ENCODE measurements at regions not wholly inside any gene's neighbourhood (a gene's known extent, or its start where the extent isn't known, plus 50 kb on each side); places are given as distances from the start of the nearest gene placed in this dataset.

DNA sequence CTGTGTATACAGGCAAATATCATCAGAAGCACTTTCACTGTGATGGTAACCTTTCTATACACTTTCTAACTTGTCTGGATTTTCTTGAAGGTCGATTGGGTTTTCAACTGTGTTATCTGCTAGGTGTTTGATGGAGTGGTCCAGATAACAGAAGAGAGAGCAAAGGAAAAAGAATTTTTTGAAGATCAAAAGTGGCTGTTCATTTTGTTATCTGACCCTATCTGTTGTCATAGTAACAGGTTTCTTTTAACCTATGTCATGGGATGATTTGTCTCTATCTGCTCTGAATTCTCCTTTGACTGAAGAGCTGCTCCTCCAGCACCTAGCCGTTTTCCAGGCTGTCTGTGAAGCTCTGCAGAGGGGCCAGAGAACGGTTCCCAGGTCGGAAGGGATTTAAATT is 77.8 kb upstream of the IRX2 start:
- CTCF ChIA-PET: no interaction called here
- POLR2A ChIA-PET: no interaction called here

More for the DNA sequence above, 77.8 kb upstream of the IRX2 start:
- in situ Hi-C loops (cut with MboI) (no loop called here), intact Hi-C loops (cut with micrococcal nuclease; ENCODE audit: unreplicated experiment) (no loop called here)
- TF ChIP-seq NRF1 (conservative IDR thresholded peaks at IDR 0.05; ENCODE audit: low read depth, low read length) (no peak), ZBTB40 (IDR thresholded peaks at IDR 0.05; ENCODE audit: borderline replicate concordance) (no peak), SMAD1 (IDR thresholded peaks at IDR 0.05; ENCODE audit: low read depth, partially characterized antibody) (no peak), ZNF687 (IDR thresholded peaks at IDR 0.05) (no peak), SRF (IDR thresholded peaks at IDR 0.05; ENCODE audit: low read depth in 2 of 2, low read length in 2 of 2) (no peak), CREM (IDR thresholded peaks at IDR 0.05; ENCODE audit: low read depth) (no peak), RAD21 (IDR thresholded peaks at IDR 0.05; ENCODE audit: insufficient read depth, low read depth, low read length) (no peak), BRCA1 (IDR thresholded peaks at IDR 0.05; ENCODE audit: low read depth, low read length) (no peak), SUZ12 (IDR thresholded peaks at IDR 0.05; ENCODE audit: unreplicated experiment) (no peak), RAD51 (IDR thresholded peaks at IDR 0.05) (no peak), E2F4 (IDR thresholded peaks at IDR 0.05; ENCODE audit: low read depth, low read length) (no peak)
- TF ChIP-seq, protein P1, sequence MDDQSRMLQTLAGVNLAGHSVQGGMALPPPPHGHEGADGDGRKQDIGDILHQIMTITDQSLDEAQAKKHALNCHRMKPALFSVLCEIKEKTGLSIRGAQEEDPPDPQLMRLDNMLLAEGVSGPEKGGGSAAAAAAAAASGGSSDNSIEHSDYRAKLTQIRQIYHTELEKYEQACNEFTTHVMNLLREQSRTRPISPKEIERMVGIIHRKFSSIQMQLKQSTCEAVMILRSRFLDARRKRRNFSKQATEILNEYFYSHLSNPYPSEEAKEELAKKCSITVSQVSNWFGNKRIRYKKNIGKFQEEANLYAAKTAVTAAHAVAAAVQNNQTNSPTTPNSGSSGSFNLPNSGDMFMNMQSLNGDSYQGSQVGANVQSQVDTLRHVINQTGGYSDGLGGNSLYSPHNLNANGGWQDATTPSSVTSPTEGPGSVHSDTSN (IDR thresholded peaks at IDR 0.05; ENCODE audit: insufficient replicate concordance, low read depth, low read length): no peak
- no peak for ATAC-seq
- H4K20me1 ChIP-seq (ENCODE audit: control insufficient read depth, insufficient read depth): no peaks in the 10 kb centered on the region
- H3K9ac ChIP-seq (ENCODE audit: control insufficient read depth, insufficient read depth, low read length): no peak overlapping the region
- H3K9me3 ChIP-seq (replicated peaks; ENCODE audit: control insufficient read depth, insufficient read depth, low read length): no peaks in the 10 kb centered on the region; the same call in 2 of the 3 replicates
- FAIRE-seq: no peak
- no peaks in the 10 kb centered on the region for H3K4me1 ChIP-seq (ENCODE audit: control insufficient read depth, insufficient read depth, low read length)
- H2AFZ ChIP-seq (ENCODE audit: control insufficient read depth, low read depth, low read length): no peak overlapping the region
- no TSS peak for BruUV-seq (replicated peaks)
- H3K4me3 ChIP-seq: no peak overlapping the region
- no peaks in the 10 kb centered on the region for H3K79me2 ChIP-seq (ENCODE audit: control insufficient read depth, insufficient read depth, low read length)
- no peak for DNase-seq (ENCODE audit: low read depth, low spot score)
- no peaks in the 10 kb centered on the region for H3K36me3 ChIP-seq (ENCODE audit: control insufficient read depth in 2 of 2, insufficient read depth in 2 of 2, low read length in 1 of 2)
- no peak overlapping the region for H3K4me2 ChIP-seq (ENCODE audit: control insufficient read depth, insufficient read depth)
- ChIA-PET SMC1A (ENCODE audit: uncharacterized antibody, unreplicated experiment) (no interaction called here), RAD21 (ENCODE audit: unreplicated experiment) (no interaction called here)
- no peaks in the 10 kb centered on the region for H3K27me3 ChIP-seq (replicated peaks in 1 of 2; ENCODE audit: control insufficient read depth in 2 of 2, insufficient read depth in 2 of 2, low read length in 1 of 2)
- H3K27ac ChIP-seq (ENCODE audit: control insufficient read depth, insufficient read depth): no peak overlapping the region
- WGBS (ENCODE audit: insufficient coverage, insufficient replicate concordance, low lambda C conversion rate, missing lambda C conversion rate): 5% methylated on average over 4 of the region's 4 CpGs
